ENCODE measurements at regions not wholly inside any gene's neighbourhood (a gene's known extent, or its start where the extent isn't known, plus 50 kb on each side); places are given as distances from the start of the nearest gene placed in this dataset.

DNA sequence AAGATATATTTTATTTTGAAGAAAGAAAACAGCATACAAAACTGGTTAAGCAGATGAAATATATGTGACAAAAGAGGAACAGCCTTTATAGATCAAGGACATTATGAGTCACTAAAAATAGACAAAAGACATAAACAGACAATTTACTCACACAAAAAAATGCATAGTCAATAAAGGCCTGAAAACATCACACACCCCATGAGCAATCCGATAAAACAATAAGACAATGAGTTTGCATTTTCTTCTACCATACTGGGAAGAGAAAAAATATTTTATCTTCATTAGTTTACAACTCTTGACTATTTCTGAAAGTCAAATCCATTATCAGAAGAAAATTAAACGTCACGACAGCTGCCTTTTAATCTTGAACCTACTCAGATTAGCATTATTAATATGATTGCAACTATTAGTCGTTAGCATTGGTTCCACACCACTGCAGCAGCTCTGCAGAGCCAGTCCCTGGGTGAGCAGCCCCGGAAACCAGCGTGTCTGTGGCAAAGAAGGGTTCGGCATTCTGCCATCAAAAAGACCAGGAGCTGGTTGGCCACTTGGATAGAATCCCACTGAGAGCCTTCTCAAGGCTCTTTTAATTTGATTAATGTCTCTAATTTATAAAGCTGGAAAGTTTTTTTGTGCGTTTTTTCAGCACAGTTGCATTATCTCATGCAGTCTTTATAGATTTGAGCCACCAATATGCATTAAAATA is 305.4 kb upstream of the SHH start:
- TF ChIP-seq CTCF (IDR thresholded peaks at IDR 0.05; ENCODE audit: poor library complexity) (no peak), EZH2phosphoT487 (IDR thresholded peaks at IDR 0.05; ENCODE audit: low read depth, severe bottlenecking, unreplicated experiment) (no peak)

Data from hepatocyte (in vitro differentiated cells).